Keratinocyte (primary cell): ENCODE measurements at regions not wholly inside any gene's neighbourhood (a gene's known extent, or its start where the extent isn't known, plus 50 kb on each side); places are given as distances from the start of the nearest gene placed in this dataset.

Experiments used
- DNase-seq: peaks from one replicate; pipeline ENCODE4 v3.0.0-alpha.2; 2011; ENCODE audit warnings: low read depth, missing footprints, low spot score
- FAIRE-seq: peaks from 2 replicates; lab custom pipeline; 2011; peaks lifted over from hg19 to GRCh38; lab: Jason Lieb, UNC
- H2AFZ ChIP-seq: 2 replicates; pipeline ENCODE4 v1.6.0; 2012; ENCODE audit warnings: low read length, control low read depth, inconsistent platforms; ENCODE audit not compliant: control insufficient read depth
- H3K27ac ChIP-seq: 2 replicates; pipeline ENCODE4 v1.5.1; 2011; ENCODE audit warnings: low read length; ENCODE audit not compliant: control insufficient read depth, insufficient read depth
- H3K27me3 ChIP-seq: 3 replicates; pipeline ENCODE4 v1.6.0; 2011; ENCODE audit warnings: low read length; ENCODE audit not compliant: control insufficient read depth, insufficient read depth; ENCODE audit errors: extremely low read depth
- H3K36me3 ChIP-seq, 2 experiments: 2 replicates in 1 of 2; 3 replicates in 1 of 2; pipeline ENCODE4 v1.5.1; 2011; ENCODE audit warnings: low read length in 2 of 2, mild to moderate bottlenecking in 1 of 2; ENCODE audit not compliant: control insufficient read depth in 2 of 2, insufficient read depth in 2 of 2; ENCODE audit errors: extremely low read depth in 1 of 2
- H3K4me1 ChIP-seq: 3 replicates; pipeline ENCODE4 v1.5.1; 2011; ENCODE audit warnings: low read length; ENCODE audit not compliant: control insufficient read depth, insufficient read depth; ENCODE audit errors: extremely low read depth
- H3K4me2 ChIP-seq: 3 replicates; pipeline ENCODE4 v1.6.0; 2011; ENCODE audit warnings: low read depth, low read length; ENCODE audit not compliant: control insufficient read depth, insufficient read depth; ENCODE audit errors: extremely low read depth
- H3K4me3 ChIP-seq, 3 experiments: fragments of 200-600 bp in 1 of 3; sonication (generic) in 1 of 3; 2 replicates in 2 of 3; 3 replicates in 1 of 3; pipeline ENCODE4 v1.5.1; 2011 to 2016; ENCODE audit warnings: low read length in 3 of 3, mild to moderate bottlenecking in 3 of 3, control low read depth in 2 of 3, inconsistent platforms in 1 of 3, low read depth in 1 of 3, mixed read lengths in 1 of 3, mixed run types in 1 of 3, moderate library complexity in 1 of 3; ENCODE audit not compliant: control insufficient read depth in 2 of 3, insufficient read depth in 2 of 3; ENCODE audit errors: extremely low read depth in 1 of 3
- H3K79me2 ChIP-seq: 2 replicates; pipeline ENCODE4 v1.6.0; 2012; ENCODE audit warnings: low read length; ENCODE audit not compliant: control insufficient read depth, insufficient read depth
- H3K9ac ChIP-seq: 3 replicates; pipeline ENCODE4 v1.6.0; 2011; ENCODE audit warnings: low read length; ENCODE audit not compliant: control insufficient read depth, insufficient read depth; ENCODE audit errors: extremely low read depth
- H3K9me1 ChIP-seq: 3 replicates; pipeline ENCODE4 v1.6.0; 2011; ENCODE audit warnings: low read length; ENCODE audit not compliant: control insufficient read depth, insufficient read depth; ENCODE audit errors: extremely low read depth
- H3K9me3 ChIP-seq: 2 replicates; pipeline ENCODE4 v1.5.1; 2012; ENCODE audit warnings: low read depth, low read length; ENCODE audit not compliant: control insufficient read depth
- H4K20me1 ChIP-seq: 3 replicates; pipeline ENCODE4 v1.6.0; 2011; ENCODE audit warnings: low read length; ENCODE audit not compliant: control insufficient read depth, insufficient read depth; ENCODE audit errors: extremely low read depth
- CTCF ChIP-seq, 3 experiments: IDR thresholded peaks in 1 of 3; conservative IDR thresholded peaks in 1 of 3; optimal IDR thresholded peaks in 1 of 3; 2 replicates in 2 of 3; 3 replicates in 1 of 3; pipeline versions ENCODE3 to v1.5.1; 2011; ENCODE audit warnings: low read length in 3 of 3, mild to moderate bottlenecking in 3 of 3, moderate library complexity in 2 of 3, control low read depth in 1 of 3, inconsistent platforms in 1 of 3; ENCODE audit not compliant: insufficient read depth in 2 of 3; ENCODE audit errors: extremely low read depth in 1 of 3
- EZH2 ChIP-seq: IDR thresholded peaks from one replicate; pipeline ENCODE4 v1.6.1; 2012; ENCODE audit warnings: inconsistent platforms, mild to moderate bottlenecking, low read length, moderate library complexity
- dilution Hi-C: fragments of 300-500 bp; cut with MboI; formaldehyde crosslinking; loops from one replicate; pipeline ENCODE4 v1.7.0; 2020; ENCODE audit warnings: low sequenced_read_pairs; ENCODE audit not compliant: extremely low pct_ligation_motif_present

- dilution Hi-C loops: no loop called here
- no peaks in the 10 kb centered on the region for H3K79me2 ChIP-seq
- no peak overlapping the region for H3K4me3 ChIP-seq
- no peak for DNase-seq
- no peak for FAIRE-seq
- H3K27me3 ChIP-seq: no peaks in the 10 kb centered on the region
- no peaks in the 10 kb centered on the region for H3K4me1 ChIP-seq
- TF ChIP-seq CTCF (optimal IDR thresholded peaks at IDR 0.05 in 1 of 3, IDR thresholded peaks at IDR 0.05 in 1 of 3, conservative IDR thresholded peaks at IDR 0.05 in 1 of 3; ENCODE audit: extremely low read depth in 1 of 3, insufficient read depth in 2 of 3, low read length in 3 of 3) (no peak), EZH2 (no peak)
- no peak overlapping the region for H3K4me2 ChIP-seq
- no peaks in the 10 kb centered on the region for H3K36me3 ChIP-seq
- H3K9me3 ChIP-seq: no peaks in the 10 kb centered on the region
- no peak overlapping the region for H3K27ac ChIP-seq
- no peak overlapping the region for H2AFZ ChIP-seq
- H3K9me1 ChIP-seq: no peaks in the 10 kb centered on the region
- H4K20me1 ChIP-seq: no peaks in the 10 kb centered on the region
- no peak overlapping the region for H3K9ac ChIP-seq
Observed at GRCh38 chr6:82066991-82067411, 180.5 kb downstream of the IBTK start.

GRCh38 chr6:82066196-82066595 lies 181.3 kb downstream of the IBTK start:
- Histone ChIP-seq H3K9me1 (no peaks in the 10 kb centered on the region), H4K20me1 (no peaks in the 10 kb centered on the region), H3K9me3 (no peaks in the 10 kb centered on the region), H3K4me2 (no peak overlapping the region), H3K27ac (no peak overlapping the region), H3K79me2 (no peaks in the 10 kb centered on the region), H3K4me1 (no peaks in the 10 kb centered on the region), H2AFZ (no peak overlapping the region), H3K4me3 (no peak overlapping the region), H3K27me3 (no peaks in the 10 kb centered on the region), H3K9ac (no peak overlapping the region), H3K36me3 (no peaks in the 10 kb centered on the region)
- no peak for FAIRE-seq
- DNase-seq: no peak
- TF ChIP-seq EZH2 (no peak), CTCF (optimal IDR thresholded peaks at IDR 0.05 in 1 of 3, IDR thresholded peaks at IDR 0.05 in 1 of 3, conservative IDR thresholded peaks at IDR 0.05 in 1 of 3; ENCODE audit: extremely low read depth in 1 of 3, insufficient read depth in 2 of 3, low read length in 3 of 3) (no peak)
- dilution Hi-C loops: no loop called here
